Choroid plexus epithelial cell (primary cell): ENCODE measurements at regions not wholly inside any gene's neighbourhood (a gene's known extent, or its start where the extent isn't known, plus 50 kb on each side); places are given as distances from the start of the nearest gene placed in this dataset.

ENCODE experiments used
- DNase-seq: peaks from one replicate; pipeline ENCODE4 v3.0.0-alpha.2; 2010; ENCODE audit warnings: low read depth
- H3K4me3 ChIP-seq: 2 replicates; pipeline ENCODE4 v1.5.1; 2011; ENCODE audit warnings: low read depth, mild to moderate bottlenecking, control low read depth, low read length, moderate library complexity
- CTCF ChIP-seq: conservative IDR thresholded peaks from 2 replicates; pipeline ENCODE4 v1.5.1; 2011; ENCODE audit warnings: low read depth, mild to moderate bottlenecking, control low read depth, inconsistent platforms, low read length, moderate library complexity

- no peak for TF ChIP-seq CTCF
- peak; percentile 98 for DNase-seq
- no peak overlapping the region for H3K4me3 ChIP-seq
These were observed 210.6 kb downstream of the AUH start for GRCh38 chr9:91150998-91151717.

GRCh38 chr9:91151718-91152095 lies 210.0 kb downstream of the AUH start:
- no peak overlapping the region for H3K4me3 ChIP-seq
- TF ChIP-seq CTCF: no peak
- no peak for DNase-seq

- no peak for TF ChIP-seq CTCF
- H3K4me3 ChIP-seq: no peak overlapping the region
- DNase-seq: no peak
These were observed 207.0 kb downstream of the AUH start for GRCh38 chr9:91154686-91155085.

- H3K4me3 ChIP-seq: no peak overlapping the region
- TF ChIP-seq CTCF: no peak
These were observed 206.5 kb downstream of the AUH start for GRCh38 chr9:91155181-91155580.

GRCh38 chr9:91155746-91156376 lies 205.9 kb downstream of the AUH start:
- H3K4me3 ChIP-seq: no peak overlapping the region
- DNase-seq: no peak
- no peak for TF ChIP-seq CTCF

More at GRCh38 chr9:91155181-91155580, 206.5 kb downstream of the AUH start:
- DNase-seq: no peak

GRCh38 chr9:91156451-91157234 lies 205.1 kb downstream of the AUH start:
- no peak for DNase-seq
- no peak for TF ChIP-seq CTCF
- no peak overlapping the region for H3K4me3 ChIP-seq
